ENCODE measurements at regions not wholly inside any gene's neighbourhood (a gene's known extent, or its start where the extent isn't known, plus 50 kb on each side); places are given as distances from the start of the nearest gene placed in this dataset.

- no peak for DNase-seq (ENCODE audit: low read depth)
- TF ChIP-seq CTCF (conservative IDR thresholded peaks at IDR 0.05; ENCODE audit: low read depth, low read length) = no peak
- H3K4me3 ChIP-seq (ENCODE audit: low read depth, low read length) = no peak overlapping the region
These were observed 780.2 kb downstream of the BRD1 start for GRCh38 chr22:49047447-49047846.

GRCh38 chr22:49046546-49047361 lies 780.9 kb downstream of the BRD1 start:
- no peak for TF ChIP-seq CTCF (conservative IDR thresholded peaks at IDR 0.05; ENCODE audit: low read depth, low read length)
- DNase-seq (ENCODE audit: low read depth) = no peak
- H3K4me3 ChIP-seq (ENCODE audit: low read depth, low read length) = no peak overlapping the region

- no peak for DNase-seq (ENCODE audit: low read depth)
- no peak overlapping the region for H3K4me3 ChIP-seq (ENCODE audit: low read depth, low read length)
- no peak for TF ChIP-seq CTCF (conservative IDR thresholded peaks at IDR 0.05; ENCODE audit: low read depth, low read length)
These were observed 781.6 kb downstream of the BRD1 start for GRCh38 chr22:49046000-49046545.

GRCh38 chr22:49045276-49045675 lies 782.4 kb downstream of the BRD1 start:
- no peak for DNase-seq (ENCODE audit: low read depth)
- no peak for TF ChIP-seq CTCF (conservative IDR thresholded peaks at IDR 0.05; ENCODE audit: low read depth, low read length)
- no peak overlapping the region for H3K4me3 ChIP-seq (ENCODE audit: low read depth, low read length)

- H3K4me3 ChIP-seq (ENCODE audit: low read depth, low read length) = no peak overlapping the region
- no peak for TF ChIP-seq CTCF (conservative IDR thresholded peaks at IDR 0.05; ENCODE audit: low read depth, low read length)
- no peak for DNase-seq (ENCODE audit: low read depth)
These were observed 782.9 kb downstream of the BRD1 start for GRCh38 chr22:49044776-49045175.

GRCh38 chr22:49044091-49044490 lies 783.6 kb downstream of the BRD1 start:
- no peak for TF ChIP-seq CTCF (conservative IDR thresholded peaks at IDR 0.05; ENCODE audit: low read depth, low read length)
- no peak for DNase-seq (ENCODE audit: low read depth)
- H3K4me3 ChIP-seq (ENCODE audit: low read depth, low read length) = no peak overlapping the region
